ENCODE measurements at regions not wholly inside any gene's neighbourhood (a gene's known extent, or its start where the extent isn't known, plus 50 kb on each side); places are given as distances from the start of the nearest gene placed in this dataset.
"Not testable (repeated sequence)": the region's sequence is repeated elsewhere in the genome, so short reads cannot be mapped to it uniquely, and the experiment has no call there.

DNA sequence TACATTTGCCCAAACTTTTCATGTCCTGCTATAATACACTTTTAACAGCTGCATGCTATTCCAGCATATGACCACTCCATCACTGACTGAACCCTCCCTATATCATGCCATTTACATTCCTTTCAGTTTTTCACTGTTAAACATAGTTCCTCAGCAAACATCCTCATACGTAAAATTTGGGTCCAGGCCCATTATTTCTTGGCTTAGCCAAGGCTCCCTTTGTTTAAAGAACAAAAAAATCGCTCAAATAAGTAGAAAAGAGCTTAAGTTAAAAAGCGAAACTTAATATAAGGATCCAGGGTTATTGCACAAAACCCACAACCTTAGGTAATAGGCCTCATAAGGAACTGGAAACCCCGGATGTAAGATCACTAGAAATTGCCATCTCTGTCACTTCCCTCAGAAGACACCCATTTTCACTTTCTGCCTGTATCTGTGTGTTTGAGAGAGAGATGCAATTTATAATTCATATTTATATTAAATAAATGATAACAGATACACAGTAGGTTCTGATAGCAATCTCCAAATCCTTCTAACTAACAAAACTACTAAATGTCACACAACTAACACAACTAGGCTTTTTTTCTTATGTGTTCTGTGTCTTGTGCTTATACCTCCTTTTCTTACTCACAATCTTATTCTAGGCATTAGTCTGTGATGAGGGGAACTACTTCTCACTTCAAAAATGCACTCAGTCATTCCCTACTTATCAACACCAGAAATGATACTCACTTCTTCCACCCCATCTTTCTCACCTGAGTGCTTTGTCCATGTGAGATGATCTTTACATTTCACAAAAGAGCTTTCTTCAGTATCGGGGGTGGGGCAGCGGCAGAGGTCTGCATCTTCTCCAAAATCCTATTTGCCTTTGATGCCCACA lies 59.9 kb upstream of the FAM241A start:
- intact Hi-C loops (cut with DNase I; ENCODE audit: low total_unique reads), result no loop called here
- in situ Hi-C loops (cut with MboI; ENCODE audit: low sequenced_read_pairs in 4 of 4), result no loop called here
- no peak for DNase-seq
- Histone ChIP-seq H3K27ac (peak overlapping the region in 1 of 4 donors; percentile 1), H3K27me3 (no peaks in the 10 kb centered on the region), H3K4me3 (no peak overlapping the region), H3K36me3 (no peaks in the 10 kb centered on the region), H3K9me3 (no peaks in the 10 kb centered on the region), H3K4me1 (no peaks in the 10 kb centered on the region)
- TF ChIP-seq, protein P1, sequence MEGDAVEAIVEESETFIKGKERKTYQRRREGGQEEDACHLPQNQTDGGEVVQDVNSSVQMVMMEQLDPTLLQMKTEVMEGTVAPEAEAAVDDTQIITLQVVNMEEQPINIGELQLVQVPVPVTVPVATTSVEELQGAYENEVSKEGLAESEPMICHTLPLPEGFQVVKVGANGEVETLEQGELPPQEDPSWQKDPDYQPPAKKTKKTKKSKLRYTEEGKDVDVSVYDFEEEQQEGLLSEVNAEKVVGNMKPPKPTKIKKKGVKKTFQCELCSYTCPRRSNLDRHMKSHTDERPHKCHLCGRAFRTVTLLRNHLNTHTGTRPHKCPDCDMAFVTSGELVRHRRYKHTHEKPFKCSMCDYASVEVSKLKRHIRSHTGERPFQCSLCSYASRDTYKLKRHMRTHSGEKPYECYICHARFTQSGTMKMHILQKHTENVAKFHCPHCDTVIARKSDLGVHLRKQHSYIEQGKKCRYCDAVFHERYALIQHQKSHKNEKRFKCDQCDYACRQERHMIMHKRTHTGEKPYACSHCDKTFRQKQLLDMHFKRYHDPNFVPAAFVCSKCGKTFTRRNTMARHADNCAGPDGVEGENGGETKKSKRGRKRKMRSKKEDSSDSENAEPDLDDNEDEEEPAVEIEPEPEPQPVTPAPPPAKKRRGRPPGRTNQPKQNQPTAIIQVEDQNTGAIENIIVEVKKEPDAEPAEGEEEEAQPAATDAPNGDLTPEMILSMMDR (IDR thresholded peaks at IDR 0.05 in 4 of 5, conservative IDR thresholded peaks at IDR 0.05 in 1 of 5), result no peak
- TF ChIP-seq POLR2A (IDR thresholded peaks at IDR 0.05), result no peak
- ATAC-seq, result no peak

DNA sequence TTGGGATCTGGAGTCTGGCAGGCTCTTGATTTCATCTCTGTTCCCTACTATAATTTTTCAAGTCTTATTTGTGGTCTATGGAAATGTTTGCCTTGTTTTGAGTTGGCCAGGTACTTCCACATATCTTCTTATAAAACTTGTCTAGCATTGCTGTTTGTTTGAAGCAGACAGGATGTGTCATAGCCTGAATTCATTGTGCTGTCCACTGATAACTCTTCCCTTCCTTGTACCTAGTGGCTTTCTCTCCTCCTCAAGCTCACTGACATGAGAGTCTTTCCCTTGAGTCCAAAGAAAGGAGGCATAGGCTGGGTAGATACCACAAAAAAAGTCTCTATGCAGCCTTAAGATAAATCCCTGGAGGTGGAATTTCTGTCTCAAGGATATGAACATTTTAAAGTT lies 59.2 kb upstream of the FAM241A start:
- DNase-seq, result no peak
- ATAC-seq, result no peak
- in situ Hi-C loops (cut with MboI; ENCODE audit: low sequenced_read_pairs in 4 of 4), result no loop called here
- intact Hi-C loops (cut with DNase I; ENCODE audit: low total_unique reads), result no loop called here
- H3K4me3 ChIP-seq, result no peak overlapping the region
- H3K27me3 ChIP-seq, result no peaks in the 10 kb centered on the region
- H3K4me1 ChIP-seq, result no peaks in the 10 kb centered on the region
- H3K9me3 ChIP-seq, result no peaks in the 10 kb centered on the region
- TF ChIP-seq, protein P1 (IDR thresholded peaks at IDR 0.05 in 4 of 5, conservative IDR thresholded peaks at IDR 0.05 in 1 of 5), result no peak
- TF ChIP-seq POLR2A (IDR thresholded peaks at IDR 0.05), result no peak
- H3K36me3 ChIP-seq, result no peaks in the 10 kb centered on the region
- no peak overlapping the region for H3K27ac ChIP-seq

DNA sequence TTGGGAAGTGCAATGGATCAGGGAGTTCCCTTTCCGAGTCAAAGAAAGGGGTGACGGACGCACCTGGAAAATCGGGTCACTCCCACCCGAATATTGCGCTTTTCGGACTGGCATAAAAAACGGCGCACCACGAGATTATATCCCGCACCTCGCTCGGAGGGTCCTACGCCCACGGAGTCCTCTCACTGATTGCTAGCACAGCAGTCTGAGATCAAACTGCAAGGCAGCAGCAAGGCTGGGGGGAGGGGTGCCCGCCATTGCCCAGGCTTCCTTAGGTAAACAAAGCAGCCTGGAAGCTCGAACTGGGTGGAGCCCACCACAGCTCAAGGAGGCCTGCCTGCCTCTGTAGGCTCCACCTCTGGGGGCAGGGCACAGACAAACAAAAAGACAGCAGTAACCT lies 58.6 kb upstream of the FAM241A start:
- ATAC-seq; H3K27ac ChIP-seq; DNase-seq; in situ Hi-C loops (cut with MboI; ENCODE audit: low sequenced_read_pairs in 4 of 4); H3K4me1 ChIP-seq; H3K9me3 ChIP-seq; H3K36me3 ChIP-seq; intact Hi-C loops (cut with DNase I; ENCODE audit: low total_unique reads); H3K27me3 ChIP-seq; H3K4me3 ChIP-seq: not testable (repeated sequence)

DNA sequence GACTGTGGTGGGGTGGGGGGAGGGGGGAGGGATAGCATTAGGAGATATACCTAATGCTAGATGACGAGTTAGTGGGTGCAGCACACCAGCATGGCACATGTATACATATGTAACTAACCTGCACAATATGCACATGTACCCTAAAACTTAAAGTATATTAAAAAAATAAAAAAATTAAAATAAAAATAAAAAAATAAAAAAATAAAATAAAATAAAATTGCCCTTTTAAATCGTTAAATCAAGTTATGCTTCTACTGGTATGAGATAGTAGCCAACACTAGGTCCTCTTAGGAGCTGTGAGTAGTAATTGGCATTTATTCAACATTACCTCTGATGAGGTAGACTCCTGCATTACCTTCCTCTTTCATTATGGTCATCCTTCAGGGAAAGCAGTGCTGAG lies 52.9 kb upstream of the FAM241A start:
- H3K4me1 ChIP-seq; H3K27ac ChIP-seq; DNase-seq; H3K9me3 ChIP-seq; H3K27me3 ChIP-seq; H3K36me3 ChIP-seq; intact Hi-C loops (cut with DNase I; ENCODE audit: low total_unique reads); in situ Hi-C loops (cut with MboI; ENCODE audit: low sequenced_read_pairs in 4 of 4); H3K4me3 ChIP-seq; ATAC-seq: not testable (repeated sequence)

DNA sequence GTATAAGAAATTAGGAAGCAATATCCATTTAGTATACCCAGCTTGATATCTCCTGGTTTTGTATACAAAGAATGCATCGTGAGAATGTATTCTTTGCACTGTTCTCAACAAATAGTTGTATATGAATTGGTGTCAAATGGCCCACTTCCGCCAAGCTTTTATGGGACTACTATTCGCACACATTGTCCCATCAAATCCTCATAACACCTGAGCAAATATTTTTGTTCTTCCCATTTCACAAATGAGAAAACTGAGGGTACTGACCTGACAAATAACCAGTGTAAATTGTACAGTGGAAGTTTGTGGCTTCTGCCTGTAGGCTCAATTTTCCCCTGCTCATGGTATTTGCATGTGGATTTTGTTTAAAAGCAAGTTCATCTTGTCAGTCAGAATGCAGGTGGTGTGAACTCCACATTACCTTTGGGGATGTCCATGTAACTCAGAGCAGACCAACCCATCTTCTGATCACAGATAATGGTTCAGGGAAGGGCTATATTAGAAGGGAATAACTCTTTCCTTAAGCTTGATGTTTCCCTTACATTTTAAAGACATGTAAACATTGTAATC lies 51.5 kb upstream of the FAM241A start:
- Histone ChIP-seq H3K27me3 (no peaks in the 10 kb centered on the region), H3K4me1 (no peaks in the 10 kb centered on the region), H3K9me3 (no peaks in the 10 kb centered on the region), H3K36me3 (no peaks in the 10 kb centered on the region), H3K4me3 (no peak overlapping the region), H3K27ac (no peak overlapping the region)
- in situ Hi-C loops (cut with MboI; ENCODE audit: low sequenced_read_pairs in 4 of 4) (no loop called here), intact Hi-C loops (cut with DNase I; ENCODE audit: low total_unique reads) (no loop called here)
- no peak for TF ChIP-seq POLR2A (IDR thresholded peaks at IDR 0.05)
- no peak for ATAC-seq
- DNase-seq, result no peak

DNA sequence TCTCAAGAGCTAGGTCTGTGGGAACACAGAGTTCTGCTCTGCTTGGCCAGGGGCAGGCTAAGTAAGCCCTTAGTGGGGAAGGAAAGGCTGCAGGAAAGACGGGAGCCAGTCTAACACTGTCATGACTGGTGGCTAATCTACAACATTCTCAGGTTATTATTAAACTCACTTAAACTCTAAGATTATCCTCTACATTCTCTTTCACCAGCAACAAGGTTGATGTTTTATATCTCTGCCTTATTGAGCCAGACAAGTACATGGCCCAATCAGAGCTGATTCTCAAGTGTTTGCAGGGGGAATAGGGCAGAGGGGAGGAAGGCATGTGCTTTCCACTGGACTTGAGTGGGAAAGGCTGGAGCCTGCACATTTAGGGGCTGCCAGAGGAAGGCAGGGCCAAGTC lies 50.9 kb upstream of the FAM241A start:
- no peaks in the 10 kb centered on the region for H3K27me3 ChIP-seq
- no peak overlapping the region for H3K27ac ChIP-seq
- no peaks in the 10 kb centered on the region for H3K36me3 ChIP-seq
- intact Hi-C loops (cut with DNase I; ENCODE audit: low total_unique reads), result no loop called here
- no peak for ATAC-seq
- no peaks in the 10 kb centered on the region for H3K4me1 ChIP-seq
- TF ChIP-seq, protein P1 (IDR thresholded peaks at IDR 0.05 in 4 of 5, conservative IDR thresholded peaks at IDR 0.05 in 1 of 5), result no peak
- TF ChIP-seq POLR2A (IDR thresholded peaks at IDR 0.05), result no peak
- DNase-seq, result no peak
- H3K9me3 ChIP-seq, result no peaks in the 10 kb centered on the region
- in situ Hi-C loops (cut with MboI; ENCODE audit: low sequenced_read_pairs in 4 of 4), result no loop called here
- no peak overlapping the region for H3K4me3 ChIP-seq

MicroRNA genes in the stretch of these regions (microRNA counts, 767-probe panel; counts per million panel counts)
- microRNA hsa-miR-297, result 356 to 448 counts per million in 2 donors

Small RNA genes in the stretch of these regions (microRNA-seq; reads per million reads assigned to microRNA genes)
- 0 reads per million in 2 donors for gene MIR297 (ENCODE audit: borderline replicate concordance in 2 of 2)
